GM23248 (cell line): ENCODE measurements at regions not wholly inside any gene's neighbourhood (a gene's known extent, or its start where the extent isn't known, plus 50 kb on each side); places are given as distances from the start of the nearest gene placed in this dataset.

Experiments
- DNase-seq: peaks from one replicate; pipeline ENCODE4 v3.0.0-alpha.2; 2015
- H2AFZ ChIP-seq: fragments of 200-600 bp; sonication (generic); 2 replicates; pipeline ENCODE4 v1.6.1; 2016; ENCODE audit warnings: antibody characterized with exemption
- H3F3A ChIP-seq: fragments of 200-600 bp; sonication (generic); 2 replicates; pipeline ENCODE4 v1.6.1; 2016; ENCODE audit warnings: mild to moderate bottlenecking, antibody characterized with exemption, mixed run types; ENCODE audit not compliant: insufficient read depth
- H3K27ac ChIP-seq: fragments of 200-600 bp; sonication (generic); 2 replicates; pipeline ENCODE4 v1.5.1; 2016; ENCODE audit warnings: mild to moderate bottlenecking
- H3K27me3 ChIP-seq: fragments of 200-600 bp; sonication (generic); replicated peaks from 2 replicates; pipeline ENCODE4 v1.6.1; 2016; ENCODE audit warnings: mild to moderate bottlenecking; ENCODE audit not compliant: insufficient read depth
- H3K36me3 ChIP-seq: fragments of 200-600 bp; sonication (generic); 2 replicates; pipeline ENCODE4 v1.6.1; 2016; ENCODE audit warnings: low read depth, mild to moderate bottlenecking
- H3K4me1 ChIP-seq: fragments of 200-600 bp; sonication (generic); 2 replicates; pipeline ENCODE4 v1.6.1; 2016; ENCODE audit warnings: mild to moderate bottlenecking; ENCODE audit not compliant: insufficient read depth
- H3K4me2 ChIP-seq: fragments of 200-600 bp; sonication (generic); one replicate; pipeline ENCODE4 v1.6.1; 2016; ENCODE audit warnings: mild to moderate bottlenecking; ENCODE audit not compliant: unreplicated experiment
- H3K4me3 ChIP-seq: fragments of 200-600 bp; sonication (generic); 2 replicates; pipeline ENCODE4 v1.5.1; 2016; ENCODE audit warnings: mild to moderate bottlenecking
- H3K79me2 ChIP-seq: fragments of 200-600 bp; sonication (generic); 2 replicates; pipeline ENCODE4 v1.6.1; 2016; ENCODE audit warnings: mild to moderate bottlenecking; ENCODE audit not compliant: insufficient read depth
- H3K9ac ChIP-seq: fragments of 200-600 bp; sonication (generic); 2 replicates; pipeline ENCODE4 v1.6.1; 2016; ENCODE audit warnings: mild to moderate bottlenecking
- H3K9me2 ChIP-seq: fragments of 200-600 bp; sonication (generic); 2 replicates; pipeline ENCODE4 v1.6.1; 2016; ENCODE audit warnings: mixed run types, mild to moderate bottlenecking, moderate library complexity; ENCODE audit not compliant: insufficient read depth
- H3K9me3 ChIP-seq: fragments of 200-600 bp; sonication (generic); one replicate; pipeline ENCODE4 v1.6.1; 2017; ENCODE audit warnings: low read depth
- H4K20me1 ChIP-seq: fragments of 200-600 bp; sonication (generic); 2 replicates; pipeline ENCODE4 v1.6.0; 2016; ENCODE audit not compliant: insufficient read depth
- EZH2 ChIP-seq: fragments of 200-600 bp; sonication (generic); IDR thresholded peaks from 2 replicates; pipeline ENCODE4 v1.6.1; 2018; ENCODE audit warnings: antibody characterized with exemption, mild to moderate bottlenecking; ENCODE audit not compliant: insufficient read depth, poor library complexity, severe bottlenecking
- EZH2phosphoT487 ChIP-seq: fragments of 200-600 bp; sonication (generic); IDR thresholded peaks from 2 replicates; pipeline ENCODE4 v1.6.1; 2018; ENCODE audit warnings: antibody characterized with exemption, moderate library complexity, mild to moderate bottlenecking, low read depth; ENCODE audit not compliant: insufficient read depth
- WGBS, 2 experiments: methylation state at CpG; one replicate each; pipeline ENCODE4 v1.1.6; 2015 to 2017; ENCODE audit warnings: low lambda C conversion rate in 2 of 2, low coverage in 1 of 2; ENCODE audit errors: missing lambda C conversion rate in 2 of 2; 5-methylcytosine and 5-hydroxymethylcytosine counted together
- in situ Hi-C: fragments of 300-500 bp; cut with MboI; formaldehyde crosslinking; loops from 2 replicates; pipeline ENCODE4 v1.15.0; 2020

- Histone ChIP-seq H3K36me3 (no peaks in the 10 kb centered on the region), H3K79me2 (no peaks in the 10 kb centered on the region), H3K4me3 (no peak overlapping the region), H3F3A (no peaks in the 10 kb centered on the region), H3K27ac (no peak overlapping the region), H4K20me1 (no peaks in the 10 kb centered on the region), H3K9me2 (no peaks in the 10 kb centered on the region), H2AFZ (no peak overlapping the region), H3K9ac (no peak overlapping the region), H3K4me2 (no peak overlapping the region), H3K4me1 (no peaks in the 10 kb centered on the region), H3K9me3 (no peaks in the 10 kb centered on the region), H3K27me3 (no peaks in the 10 kb centered on the region)
- no peak for DNase-seq
- in situ Hi-C loops, result no loop called here
- TF ChIP-seq EZH2phosphoT487 (no peak), EZH2 (no peak)
Observed at GRCh38 chr2:21690005-21690404, 566.2 kb downstream of the TDRD15 start.

GRCh38 chr2:21693081-21693480, 569.3 kb downstream of the TDRD15 start:
- Histone ChIP-seq H3K4me3 (no peak overlapping the region), H2AFZ (no peak overlapping the region), H3F3A (no peaks in the 10 kb centered on the region), H3K4me2 (no peak overlapping the region), H3K27ac (no peak overlapping the region), H3K9ac (no peak overlapping the region), H3K79me2 (no peaks in the 10 kb centered on the region), H3K4me1 (no peaks in the 10 kb centered on the region), H3K36me3 (no peaks in the 10 kb centered on the region), H3K27me3 (no peaks in the 10 kb centered on the region), H3K9me2 (no peaks in the 10 kb centered on the region), H3K9me3 (no peaks in the 10 kb centered on the region), H4K20me1 (no peaks in the 10 kb centered on the region)
- in situ Hi-C loops, result no loop called here
- no peak for TF ChIP-seq EZH2phosphoT487
- TF ChIP-seq EZH2, result no peak
- no peak for DNase-seq

GRCh38 chr2:21694079-21694878, 570.5 kb downstream of the TDRD15 start:
- H3K4me1 ChIP-seq, result no peaks in the 10 kb centered on the region
- H2AFZ ChIP-seq, result no peak overlapping the region
- no peak overlapping the region for H3K4me2 ChIP-seq
- no peaks in the 10 kb centered on the region for H3K9me3 ChIP-seq
- no peak overlapping the region for H3K27ac ChIP-seq
- no peaks in the 10 kb centered on the region for H3K79me2 ChIP-seq
- H3K27me3 ChIP-seq, result no peaks in the 10 kb centered on the region
- no peaks in the 10 kb centered on the region for H3K36me3 ChIP-seq
- in situ Hi-C loops, result no loop called here
- no peak for DNase-seq
- no peaks in the 10 kb centered on the region for H3K9me2 ChIP-seq
- H3F3A ChIP-seq, result no peaks in the 10 kb centered on the region
- TF ChIP-seq EZH2phosphoT487 (no peak), EZH2 (no peak)
- WGBS, 2 experiments, result 19 to 20% methylated on average over 3 of the region's 3 CpGs
- no peak overlapping the region for H3K4me3 ChIP-seq
- no peak overlapping the region for H3K9ac ChIP-seq
- no peaks in the 10 kb centered on the region for H4K20me1 ChIP-seq

DNA sequence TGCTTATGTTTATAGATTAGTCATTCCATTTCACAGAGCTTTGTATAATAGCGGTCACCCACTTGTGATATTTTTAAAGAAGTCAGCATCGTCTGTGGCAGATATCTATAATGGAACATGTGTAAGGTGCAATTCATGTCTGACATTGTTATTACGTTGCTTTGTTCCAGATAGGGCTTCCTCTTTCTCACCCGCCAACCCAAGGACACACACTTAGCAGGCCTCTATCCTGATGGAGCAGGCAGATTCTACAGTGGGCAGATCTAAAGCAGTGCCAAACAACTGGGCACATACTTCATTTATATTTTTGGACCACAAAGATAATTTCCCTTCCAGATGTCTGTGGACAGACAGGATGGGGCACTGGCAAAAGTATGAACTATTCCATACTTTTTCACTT, 573.1 kb downstream of the TDRD15 start:
- Histone ChIP-seq H3K27me3 (no peaks in the 10 kb centered on the region), H3K79me2 (no peaks in the 10 kb centered on the region), H3F3A (no peaks in the 10 kb centered on the region), H3K4me2 (no peak overlapping the region), H3K27ac (no peak overlapping the region), H3K4me3 (no peak overlapping the region), H3K36me3 (no peaks in the 10 kb centered on the region), H4K20me1 (no peaks in the 10 kb centered on the region), H3K4me1 (no peaks in the 10 kb centered on the region), H3K9me2 (no peaks in the 10 kb centered on the region), H3K9me3 (no peaks in the 10 kb centered on the region), H2AFZ (no peak overlapping the region), H3K9ac (no peak overlapping the region)
- TF ChIP-seq EZH2, result no peak
- TF ChIP-seq EZH2phosphoT487, result no peak
- in situ Hi-C loops, result no loop called here
- WGBS, 2 experiments, result 28% methylated on average over 4 of the region's 4 CpGs
- DNase-seq, result no peak

DNA sequence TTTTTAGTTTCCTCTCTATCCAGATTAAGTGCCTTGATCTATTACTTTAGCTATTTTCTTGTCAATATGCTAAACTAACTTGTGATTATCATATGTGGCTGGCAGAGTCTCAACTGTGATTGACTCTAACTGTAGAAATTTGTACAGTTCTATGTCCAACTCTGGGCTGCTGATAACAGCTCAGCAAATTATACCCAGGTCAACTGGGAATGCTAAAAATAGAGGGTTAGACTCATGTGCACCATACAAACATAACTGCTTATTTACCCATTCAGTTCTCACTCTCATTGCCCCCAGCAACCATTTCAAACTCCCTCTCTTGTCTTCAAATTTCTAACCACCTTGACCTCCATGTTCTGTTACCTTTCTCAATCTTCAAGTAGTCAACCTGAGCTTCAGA, 576.9 kb downstream of the TDRD15 start:
- no peak overlapping the region for H3K9ac ChIP-seq
- no peaks in the 10 kb centered on the region for H3K79me2 ChIP-seq
- no peaks in the 10 kb centered on the region for H3K36me3 ChIP-seq
- no peak overlapping the region for H3K4me3 ChIP-seq
- no peaks in the 10 kb centered on the region for H3K9me3 ChIP-seq
- in situ Hi-C loops, result no loop called here
- no peak overlapping the region for H3K4me2 ChIP-seq
- H4K20me1 ChIP-seq, result no peaks in the 10 kb centered on the region
- no peak for DNase-seq
- H2AFZ ChIP-seq, result no peak overlapping the region
- TF ChIP-seq EZH2, result no peak
- TF ChIP-seq EZH2phosphoT487, result no peak
- no peaks in the 10 kb centered on the region for H3F3A ChIP-seq
- H3K9me2 ChIP-seq, result no peaks in the 10 kb centered on the region
- no peak overlapping the region for H3K27ac ChIP-seq
- H3K4me1 ChIP-seq, result no peaks in the 10 kb centered on the region
- no peaks in the 10 kb centered on the region for H3K27me3 ChIP-seq
